ENCODE measurements at regions not wholly inside any gene's neighbourhood (a gene's known extent, or its start where the extent isn't known, plus 50 kb on each side); places are given as distances from the start of the nearest gene placed in this dataset.

GRCh38 chr6:87946669-87947068, 101.0 kb upstream of the SPACA1 start:
- peaks cover 5% of the 10 kb centered on the region for H3K4me1 Mint-ChIP-seq
- H3K4me3 Mint-ChIP-seq = no peak overlapping the region

DNA sequence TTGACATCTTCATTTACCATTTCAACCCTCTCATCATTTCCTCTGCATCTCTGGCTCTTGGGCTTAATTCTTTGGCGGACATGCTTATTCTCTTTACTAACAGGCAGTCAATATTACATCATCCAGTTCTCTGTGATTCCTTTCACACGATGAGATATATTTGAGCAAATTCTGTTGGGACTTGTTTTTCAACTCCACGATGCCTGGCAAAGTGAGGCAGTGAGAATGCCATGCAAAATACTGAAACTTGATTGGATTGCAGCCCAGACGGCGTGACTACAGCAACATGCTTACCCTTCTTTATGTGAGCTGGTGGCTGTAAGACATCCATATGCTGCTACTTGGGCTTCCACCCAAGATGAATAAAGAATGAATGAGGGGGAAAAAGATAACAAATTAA, 101.7 kb upstream of the SPACA1 start:
- H3K4me3 ChIP-seq (ENCODE audit: low read length) = no peak overlapping the region
- no peaks in the 10 kb centered on the region for H3K4me1 ChIP-seq (ENCODE audit: control insufficient read depth, insufficient read depth, low read length)
- H3K36me3 ChIP-seq (ENCODE audit: control insufficient read depth, insufficient read depth, low read length) = no peaks in the 10 kb centered on the region
- TF ChIP-seq, protein P1, sequence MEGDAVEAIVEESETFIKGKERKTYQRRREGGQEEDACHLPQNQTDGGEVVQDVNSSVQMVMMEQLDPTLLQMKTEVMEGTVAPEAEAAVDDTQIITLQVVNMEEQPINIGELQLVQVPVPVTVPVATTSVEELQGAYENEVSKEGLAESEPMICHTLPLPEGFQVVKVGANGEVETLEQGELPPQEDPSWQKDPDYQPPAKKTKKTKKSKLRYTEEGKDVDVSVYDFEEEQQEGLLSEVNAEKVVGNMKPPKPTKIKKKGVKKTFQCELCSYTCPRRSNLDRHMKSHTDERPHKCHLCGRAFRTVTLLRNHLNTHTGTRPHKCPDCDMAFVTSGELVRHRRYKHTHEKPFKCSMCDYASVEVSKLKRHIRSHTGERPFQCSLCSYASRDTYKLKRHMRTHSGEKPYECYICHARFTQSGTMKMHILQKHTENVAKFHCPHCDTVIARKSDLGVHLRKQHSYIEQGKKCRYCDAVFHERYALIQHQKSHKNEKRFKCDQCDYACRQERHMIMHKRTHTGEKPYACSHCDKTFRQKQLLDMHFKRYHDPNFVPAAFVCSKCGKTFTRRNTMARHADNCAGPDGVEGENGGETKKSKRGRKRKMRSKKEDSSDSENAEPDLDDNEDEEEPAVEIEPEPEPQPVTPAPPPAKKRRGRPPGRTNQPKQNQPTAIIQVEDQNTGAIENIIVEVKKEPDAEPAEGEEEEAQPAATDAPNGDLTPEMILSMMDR (conservative IDR thresholded peaks at IDR 0.05) = no peak
- H3K9me3 Mint-ChIP-seq = no peaks in the 10 kb centered on the region
- H3K27ac ChIP-seq (ENCODE audit: low read depth, low read length) = no peak overlapping the region
- no peaks in the 10 kb centered on the region for H3K36me3 Mint-ChIP-seq (ENCODE audit: low read depth)
- H3K4me3 Mint-ChIP-seq = no peak overlapping the region
- H3K9me3 ChIP-seq (ENCODE audit: control insufficient read depth, low read length) = no peaks in the 10 kb centered on the region
- H3K9ac ChIP-seq (ENCODE audit: extremely low read depth, low read length, poor library complexity, severe bottlenecking) = no peak overlapping the region
- H3K4me1 Mint-ChIP-seq = peaks cover 5% of the 10 kb centered on the region
- H3K27ac Mint-ChIP-seq = no peak overlapping the region
- peaks cover 2% of the 10 kb centered on the region for H3K27me3 Mint-ChIP-seq (ENCODE audit: insufficient read depth)
- DNase-seq = no peak
- 94% methylated on average over 5 of the region's 5 CpGs for WGBS, 2 experiments (ENCODE audit: insufficient coverage in 1 of 2, insufficient read length in 1 of 2)
- no peaks in the 10 kb centered on the region for H3K27me3 ChIP-seq (ENCODE audit: control insufficient read depth, insufficient read depth, low read length, poor library complexity, severe bottlenecking)

More at GRCh38 chr6:87946669-87947068, 101.0 kb upstream of the SPACA1 start:
- Mint-ChIP-seq H3K36me3 (ENCODE audit: low read depth) (no peaks in the 10 kb centered on the region), H3K9me3 (no peaks in the 10 kb centered on the region), H3K27me3 (ENCODE audit: insufficient read depth) (peaks cover 2% of the 10 kb centered on the region), H3K27ac (no peak overlapping the region)
- Histone ChIP-seq H3K36me3 (ENCODE audit: control insufficient read depth, insufficient read depth, low read length) (no peaks in the 10 kb centered on the region), H3K4me3 (ENCODE audit: low read length) (no peak overlapping the region), H3K27ac (ENCODE audit: low read depth, low read length) (no peak overlapping the region), H3K27me3 (ENCODE audit: control insufficient read depth, insufficient read depth, low read length, poor library complexity, severe bottlenecking) (no peaks in the 10 kb centered on the region), H3K9ac (ENCODE audit: extremely low read depth, low read length, poor library complexity, severe bottlenecking) (no peak overlapping the region), H3K4me1 (ENCODE audit: control insufficient read depth, insufficient read depth, low read length) (no peaks in the 10 kb centered on the region), H3K9me3 (ENCODE audit: control insufficient read depth, low read length) (no peaks in the 10 kb centered on the region)
- DNase-seq = no peak
- 91 to 95% methylated on average over 3 to 4 of the region's 4 CpGs for WGBS, 2 experiments (ENCODE audit: insufficient coverage in 1 of 2, insufficient read length in 1 of 2)
- TF ChIP-seq, protein P1 (conservative IDR thresholded peaks at IDR 0.05) = no peak

DNA sequence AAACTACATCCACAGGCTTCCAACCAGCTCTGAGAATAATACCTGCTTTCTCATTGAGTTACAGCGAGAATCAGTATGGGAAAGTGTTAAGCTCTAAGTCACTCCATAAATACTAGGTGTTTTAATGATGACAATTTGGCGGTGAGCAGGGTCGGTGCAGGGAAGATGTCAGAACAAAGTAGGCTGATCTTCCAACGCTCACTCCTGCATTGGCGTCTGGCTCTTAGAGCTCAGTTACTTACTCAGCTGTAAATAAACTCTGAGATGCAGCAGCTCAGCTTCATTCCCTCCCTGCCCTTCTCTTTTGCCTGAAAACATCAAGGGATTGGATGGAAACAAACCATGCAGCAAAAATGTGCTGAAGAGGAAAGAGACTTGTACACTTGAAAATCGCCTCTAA, 102.5 kb upstream of the SPACA1 start:
- no peak overlapping the region for H3K27ac Mint-ChIP-seq
- H3K27ac ChIP-seq (ENCODE audit: low read depth, low read length) = no peak overlapping the region
- no peak overlapping the region for H3K4me3 ChIP-seq (ENCODE audit: low read length)
- no peaks in the 10 kb centered on the region for H3K9me3 Mint-ChIP-seq
- H3K27me3 Mint-ChIP-seq (ENCODE audit: insufficient read depth) = peaks cover 2% of the 10 kb centered on the region
- WGBS, 2 experiments (ENCODE audit: insufficient coverage in 1 of 2, insufficient read length in 1 of 2) = 86 to 93% methylated on average over 5 to 6 of the region's 6 CpGs
- H3K9ac ChIP-seq (ENCODE audit: extremely low read depth, low read length, poor library complexity, severe bottlenecking) = no peak overlapping the region
- no peaks in the 10 kb centered on the region for H3K9me3 ChIP-seq (ENCODE audit: control insufficient read depth, low read length)
- no peaks in the 10 kb centered on the region for H3K36me3 ChIP-seq (ENCODE audit: control insufficient read depth, insufficient read depth, low read length)
- no peaks in the 10 kb centered on the region for H3K36me3 Mint-ChIP-seq (ENCODE audit: low read depth)
- no peaks in the 10 kb centered on the region for H3K4me1 ChIP-seq (ENCODE audit: control insufficient read depth, insufficient read depth, low read length)
- no peaks in the 10 kb centered on the region for H3K27me3 ChIP-seq (ENCODE audit: control insufficient read depth, insufficient read depth, low read length, poor library complexity, severe bottlenecking)
- H3K4me1 Mint-ChIP-seq = peaks cover 5% of the 10 kb centered on the region
- DNase-seq = no peak
- H3K4me3 Mint-ChIP-seq = no peak overlapping the region
- TF ChIP-seq, protein P1 (conservative IDR thresholded peaks at IDR 0.05) = no peak

Data from endodermal cell (in vitro differentiated cells).